OCI-LY3 (cell line): ENCODE measurements at regions not wholly inside any gene's neighbourhood (a gene's known extent, or its start where the extent isn't known, plus 50 kb on each side); places are given as distances from the start of the nearest gene placed in this dataset.

Experiments used
- H2AFZ ChIP-seq: fragments of 200-600, 300-600 bp; shearing (Covaris generic); 2 replicates; pipeline ENCODE4 v1.6.0; 2014; ENCODE audit warnings: antibody characterized with exemption, low read depth, low read length
- H3K27ac ChIP-seq: fragments of 200-600, 300-600 bp; sonication (generic); 2 replicates; pipeline ENCODE4 v1.5.1; 2014; ENCODE audit warnings: mild to moderate bottlenecking, low read length, moderate library complexity, mixed read lengths
- H3K27me3 ChIP-seq: fragments of 200-600, 300-600 bp; sonication (generic); 2 replicates; pipeline ENCODE4 v1.6.1; 2014; ENCODE audit warnings: low read depth, low read length, mixed read lengths
- H3K36me3 ChIP-seq: fragments of 200-600, 300-600 bp; sonication (generic); replicated peaks from 2 replicates; pipeline ENCODE3; 2014; ENCODE audit warnings: low read depth, low read length, mixed read lengths
- H3K4me1 ChIP-seq: fragments of 300-600, 200-600 bp; sonication (generic); 2 replicates; pipeline ENCODE4 v1.6.1; 2014; ENCODE audit warnings: low read length, mixed read lengths
- H3K4me2 ChIP-seq: fragments of 200-600, 300-600 bp; sonication (generic); 2 replicates; pipeline ENCODE4 v1.6.1; 2014; ENCODE audit warnings: low read length, mixed read lengths
- H3K4me3 ChIP-seq: fragments of 300-600, 200-600 bp; sonication (generic); 2 replicates; pipeline ENCODE4 v1.5.1; 2014; ENCODE audit warnings: antibody characterized with exemption, mild to moderate bottlenecking, low read length, moderate library complexity
- H3K79me2 ChIP-seq: fragments of 300-600, 200-600 bp; shearing (Covaris generic); 2 replicates; pipeline ENCODE4 v1.6.1; 2014; ENCODE audit warnings: mild to moderate bottlenecking, low read length, mixed read lengths
- H3K9ac ChIP-seq: fragments of 300-600, 200-600 bp; shearing (Covaris generic); 2 replicates; pipeline ENCODE4 v1.6.0; 2014; ENCODE audit warnings: mild to moderate bottlenecking, low read length, moderate library complexity
- H3K9me3 ChIP-seq: fragments of 200-600, 300-600 bp; shearing (Covaris generic); 2 replicates; pipeline ENCODE4 v1.6.1; 2014; ENCODE audit warnings: low read length, mixed read lengths; ENCODE audit not compliant: insufficient read depth
- H4K20me1 ChIP-seq: fragments of 200-600, 300-600 bp; sonication (generic); 2 replicates; pipeline ENCODE4 v1.6.1; 2016; ENCODE audit warnings: low read length, mixed read lengths; ENCODE audit not compliant: insufficient read depth
- EZH2phosphoT487 ChIP-seq: fragments of 200-600 bp; shearing (Covaris generic); IDR thresholded peaks from 2 replicates; pipeline ENCODE4 v1.6.1; 2018; ENCODE audit warnings: antibody characterized with exemption, mixed run types, low read depth
- TF ChIP-seq, protein P1 (sequence below): fragments of 200-600, 300-600 bp; sonication (generic); IDR thresholded peaks from 2 replicates; pipeline ENCODE4 v1.5.1; 2014; ENCODE audit warnings: antibody characterized with exemption, low read length, low read depth

DNA sequence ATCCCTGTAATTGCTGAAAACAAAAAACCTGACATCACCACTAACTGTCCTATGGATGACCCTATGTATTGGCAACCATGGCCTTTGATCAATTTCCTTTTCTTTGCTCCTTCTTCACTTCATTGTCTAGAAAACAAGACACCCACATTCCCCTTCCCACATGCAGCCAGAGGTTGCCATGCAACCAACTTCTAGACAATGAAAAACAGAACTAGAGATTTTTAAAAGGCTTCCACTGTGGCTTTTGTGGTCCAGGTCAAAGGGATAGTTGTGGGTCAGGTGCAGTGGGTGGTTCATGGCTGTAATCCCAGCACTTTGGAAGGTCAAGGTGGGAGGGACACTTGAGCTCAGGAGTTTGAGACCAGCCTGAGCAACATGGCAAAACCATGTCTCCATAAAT is 139.3 kb upstream of the DOK6 start:
- Histone ChIP-seq H3K9ac (no peak overlapping the region), H3K27ac (no peak overlapping the region), H3K4me3 (no peak overlapping the region), H3K4me2 (no peak overlapping the region), H3K4me1 (no peaks in the 10 kb centered on the region), H4K20me1 (no peaks in the 10 kb centered on the region), H2AFZ (no peak overlapping the region), H3K79me2 (no peaks in the 10 kb centered on the region), H3K9me3 (peaks cover 1% of the 10 kb centered on the region; the same call in 1 of the 2 replicates), H3K36me3 (no peaks in the 10 kb centered on the region), H3K27me3 (no peaks in the 10 kb centered on the region)
- TF ChIP-seq, protein P1, sequence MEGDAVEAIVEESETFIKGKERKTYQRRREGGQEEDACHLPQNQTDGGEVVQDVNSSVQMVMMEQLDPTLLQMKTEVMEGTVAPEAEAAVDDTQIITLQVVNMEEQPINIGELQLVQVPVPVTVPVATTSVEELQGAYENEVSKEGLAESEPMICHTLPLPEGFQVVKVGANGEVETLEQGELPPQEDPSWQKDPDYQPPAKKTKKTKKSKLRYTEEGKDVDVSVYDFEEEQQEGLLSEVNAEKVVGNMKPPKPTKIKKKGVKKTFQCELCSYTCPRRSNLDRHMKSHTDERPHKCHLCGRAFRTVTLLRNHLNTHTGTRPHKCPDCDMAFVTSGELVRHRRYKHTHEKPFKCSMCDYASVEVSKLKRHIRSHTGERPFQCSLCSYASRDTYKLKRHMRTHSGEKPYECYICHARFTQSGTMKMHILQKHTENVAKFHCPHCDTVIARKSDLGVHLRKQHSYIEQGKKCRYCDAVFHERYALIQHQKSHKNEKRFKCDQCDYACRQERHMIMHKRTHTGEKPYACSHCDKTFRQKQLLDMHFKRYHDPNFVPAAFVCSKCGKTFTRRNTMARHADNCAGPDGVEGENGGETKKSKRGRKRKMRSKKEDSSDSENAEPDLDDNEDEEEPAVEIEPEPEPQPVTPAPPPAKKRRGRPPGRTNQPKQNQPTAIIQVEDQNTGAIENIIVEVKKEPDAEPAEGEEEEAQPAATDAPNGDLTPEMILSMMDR = no peak
- TF ChIP-seq EZH2phosphoT487 = no peak

DNA sequence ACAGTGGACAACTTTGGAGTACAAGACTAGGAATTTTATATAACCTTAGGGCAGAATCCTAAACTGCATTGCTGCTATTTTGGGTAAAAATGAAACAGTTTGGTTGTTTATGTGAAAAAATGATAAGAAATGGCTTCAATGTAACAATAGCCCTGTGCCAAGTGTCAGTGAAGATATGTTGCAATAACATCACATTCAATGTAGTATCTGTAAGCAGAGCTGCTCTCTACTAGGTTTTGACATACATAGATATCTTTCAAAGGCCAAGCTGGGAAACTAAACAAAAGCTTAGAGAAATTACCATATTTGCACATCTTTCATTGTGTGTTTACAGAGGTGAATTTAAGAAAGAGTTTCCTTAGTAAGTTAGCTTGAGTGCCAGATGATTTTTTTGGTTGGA is 135.0 kb upstream of the DOK6 start:
- Histone ChIP-seq H3K4me1 (no peaks in the 10 kb centered on the region), H3K27ac (no peak overlapping the region), H4K20me1 (no peaks in the 10 kb centered on the region), H3K4me3 (no peak overlapping the region), H2AFZ (no peak overlapping the region), H3K27me3 (no peaks in the 10 kb centered on the region), H3K9me3 (peaks cover 17% of the 10 kb centered on the region), H3K4me2 (no peak overlapping the region), H3K79me2 (no peaks in the 10 kb centered on the region), H3K9ac (no peak overlapping the region), H3K36me3 (peaks cover 5% of the 10 kb centered on the region)
- TF ChIP-seq EZH2phosphoT487 = no peak
- TF ChIP-seq, protein P1 = no peak

DNA sequence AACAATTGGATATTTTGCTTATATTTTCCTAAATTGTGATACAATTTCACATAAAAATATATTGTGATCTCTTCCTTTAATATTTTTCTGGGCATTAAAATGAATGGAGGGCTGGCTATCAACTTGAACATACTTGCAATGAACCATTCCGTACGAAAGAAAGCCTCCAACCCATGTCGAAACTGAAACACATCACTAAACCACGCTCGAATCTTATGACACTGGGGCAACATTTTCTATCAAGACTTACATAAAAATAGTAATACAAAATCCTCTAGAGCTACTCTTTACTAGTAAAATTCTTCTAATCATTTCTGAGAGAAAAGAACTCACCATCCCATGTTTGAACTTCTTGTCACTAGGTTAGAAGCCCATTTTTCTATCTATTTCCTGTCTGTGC is 132.8 kb upstream of the DOK6 start:
- Histone ChIP-seq H3K4me1 (no peaks in the 10 kb centered on the region), H3K36me3 (peaks cover 5% of the 10 kb centered on the region), H3K9ac (no peak overlapping the region), H3K4me2 (no peak overlapping the region), H3K4me3 (no peak overlapping the region), H3K9me3 (peaks cover 17% of the 10 kb centered on the region), H4K20me1 (no peaks in the 10 kb centered on the region), H3K79me2 (no peaks in the 10 kb centered on the region), H3K27ac (no peak overlapping the region), H2AFZ (no peak overlapping the region), H3K27me3 (no peaks in the 10 kb centered on the region)
- no peak for TF ChIP-seq EZH2phosphoT487
- TF ChIP-seq, protein P1 = no peak

DNA sequence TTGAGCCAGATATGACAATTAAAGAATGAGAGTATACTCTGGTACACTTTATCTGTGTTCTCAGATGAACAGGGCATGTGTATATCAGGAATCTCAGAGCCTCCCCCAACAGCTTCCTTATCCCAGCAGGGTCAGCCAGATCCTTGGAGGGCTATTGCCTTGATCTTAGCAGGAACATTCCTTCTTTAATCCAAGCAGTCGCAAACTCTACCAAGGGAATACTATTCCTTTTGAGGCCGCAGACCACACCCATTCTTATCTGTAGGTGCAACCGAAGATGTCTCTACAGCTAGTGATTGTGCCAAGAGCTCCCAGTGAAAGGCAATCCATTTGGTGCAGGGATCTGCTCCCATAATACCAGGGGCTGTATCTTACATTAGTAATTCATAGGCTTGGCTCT is 118.3 kb upstream of the DOK6 start:
- Histone ChIP-seq H2AFZ (no peak overlapping the region), H3K36me3 (no peaks in the 10 kb centered on the region), H3K4me2 (no peak overlapping the region), H3K27ac (no peak overlapping the region), H3K9me3 (no peaks in the 10 kb centered on the region), H3K79me2 (no peaks in the 10 kb centered on the region), H3K9ac (no peak overlapping the region), H3K4me1 (no peaks in the 10 kb centered on the region), H4K20me1 (no peaks in the 10 kb centered on the region), H3K27me3 (no peaks in the 10 kb centered on the region), H3K4me3 (no peak overlapping the region)
- TF ChIP-seq EZH2phosphoT487 = no peak
- TF ChIP-seq, protein P1 = no peak
